ENCODE measurements at regions not wholly inside any gene's neighbourhood (a gene's known extent, or its start where the extent isn't known, plus 50 kb on each side); places are given as distances from the start of the nearest gene placed in this dataset.

GRCh38 chr16:35200662-35201061 lies 1741.2 kb downstream of the TP53TG3F start:
- Mint-ChIP-seq H3K4me3 (ENCODE audit: unreplicated experiment) (no peak overlapping the region), H3K4me1 (ENCODE audit: low read depth) (no peaks in the 10 kb centered on the region), H3K9me3 (ENCODE audit: low read depth) (peaks cover 59% of the 10 kb centered on the region), H3K27ac (ENCODE audit: unreplicated experiment) (no peak overlapping the region), H3K36me3 (ENCODE audit: low read depth) (no peaks in the 10 kb centered on the region), H3K27me3 (ENCODE audit: low read depth) (no peaks in the 10 kb centered on the region)
- no peak for DNase-seq (ENCODE audit: low spot score)
- TF ChIP-seq, protein P1, sequence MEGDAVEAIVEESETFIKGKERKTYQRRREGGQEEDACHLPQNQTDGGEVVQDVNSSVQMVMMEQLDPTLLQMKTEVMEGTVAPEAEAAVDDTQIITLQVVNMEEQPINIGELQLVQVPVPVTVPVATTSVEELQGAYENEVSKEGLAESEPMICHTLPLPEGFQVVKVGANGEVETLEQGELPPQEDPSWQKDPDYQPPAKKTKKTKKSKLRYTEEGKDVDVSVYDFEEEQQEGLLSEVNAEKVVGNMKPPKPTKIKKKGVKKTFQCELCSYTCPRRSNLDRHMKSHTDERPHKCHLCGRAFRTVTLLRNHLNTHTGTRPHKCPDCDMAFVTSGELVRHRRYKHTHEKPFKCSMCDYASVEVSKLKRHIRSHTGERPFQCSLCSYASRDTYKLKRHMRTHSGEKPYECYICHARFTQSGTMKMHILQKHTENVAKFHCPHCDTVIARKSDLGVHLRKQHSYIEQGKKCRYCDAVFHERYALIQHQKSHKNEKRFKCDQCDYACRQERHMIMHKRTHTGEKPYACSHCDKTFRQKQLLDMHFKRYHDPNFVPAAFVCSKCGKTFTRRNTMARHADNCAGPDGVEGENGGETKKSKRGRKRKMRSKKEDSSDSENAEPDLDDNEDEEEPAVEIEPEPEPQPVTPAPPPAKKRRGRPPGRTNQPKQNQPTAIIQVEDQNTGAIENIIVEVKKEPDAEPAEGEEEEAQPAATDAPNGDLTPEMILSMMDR (IDR thresholded peaks at IDR 0.05) = no peak

DNA sequence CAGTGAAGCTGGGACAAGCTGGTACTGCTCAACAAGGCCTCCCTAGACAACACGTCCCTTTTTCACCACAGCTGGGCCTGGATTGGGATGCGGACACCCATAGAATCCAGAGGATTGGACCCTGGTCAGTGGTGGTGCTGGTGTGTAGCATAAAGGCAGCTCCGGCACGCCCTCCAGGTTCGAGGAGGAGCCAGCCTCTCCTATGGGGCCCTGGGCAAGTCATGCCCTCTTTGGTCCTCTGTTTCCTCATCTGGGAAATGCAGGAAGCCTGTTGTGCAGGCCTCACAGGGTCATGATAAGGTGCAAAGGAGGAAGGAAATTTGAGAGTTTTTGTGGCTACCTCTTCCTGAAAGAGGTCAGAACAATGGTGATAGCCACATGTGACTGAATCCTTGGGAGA lies 1741.7 kb downstream of the TP53TG3F start:
- Mint-ChIP-seq H3K4me3 (ENCODE audit: unreplicated experiment) (no peak overlapping the region), H3K4me1 (ENCODE audit: low read depth) (no peaks in the 10 kb centered on the region), H3K27ac (ENCODE audit: unreplicated experiment) (no peak overlapping the region), H3K9me3 (ENCODE audit: low read depth) (peaks cover 60% of the 10 kb centered on the region), H3K36me3 (ENCODE audit: low read depth) (no peaks in the 10 kb centered on the region), H3K27me3 (ENCODE audit: low read depth) (no peaks in the 10 kb centered on the region)
- TF ChIP-seq, protein P1 (IDR thresholded peaks at IDR 0.05) = no peak
- no peak for DNase-seq (ENCODE audit: low spot score)

- Mint-ChIP-seq H3K4me3 (ENCODE audit: unreplicated experiment) (no peak overlapping the region), H3K4me1 (ENCODE audit: low read depth) (no peaks in the 10 kb centered on the region), H3K27me3 (ENCODE audit: low read depth) (no peaks in the 10 kb centered on the region), H3K9me3 (ENCODE audit: low read depth) (peaks cover 45% of the 10 kb centered on the region), H3K36me3 (ENCODE audit: low read depth) (no peaks in the 10 kb centered on the region), H3K27ac (ENCODE audit: unreplicated experiment) (no peak overlapping the region)
- DNase-seq (ENCODE audit: low spot score) = no peak
- TF ChIP-seq, protein P1 (IDR thresholded peaks at IDR 0.05) = no peak
Observed at GRCh38 chr16:35203636-35204035, 1744.2 kb downstream of the TP53TG3F start.

DNA sequence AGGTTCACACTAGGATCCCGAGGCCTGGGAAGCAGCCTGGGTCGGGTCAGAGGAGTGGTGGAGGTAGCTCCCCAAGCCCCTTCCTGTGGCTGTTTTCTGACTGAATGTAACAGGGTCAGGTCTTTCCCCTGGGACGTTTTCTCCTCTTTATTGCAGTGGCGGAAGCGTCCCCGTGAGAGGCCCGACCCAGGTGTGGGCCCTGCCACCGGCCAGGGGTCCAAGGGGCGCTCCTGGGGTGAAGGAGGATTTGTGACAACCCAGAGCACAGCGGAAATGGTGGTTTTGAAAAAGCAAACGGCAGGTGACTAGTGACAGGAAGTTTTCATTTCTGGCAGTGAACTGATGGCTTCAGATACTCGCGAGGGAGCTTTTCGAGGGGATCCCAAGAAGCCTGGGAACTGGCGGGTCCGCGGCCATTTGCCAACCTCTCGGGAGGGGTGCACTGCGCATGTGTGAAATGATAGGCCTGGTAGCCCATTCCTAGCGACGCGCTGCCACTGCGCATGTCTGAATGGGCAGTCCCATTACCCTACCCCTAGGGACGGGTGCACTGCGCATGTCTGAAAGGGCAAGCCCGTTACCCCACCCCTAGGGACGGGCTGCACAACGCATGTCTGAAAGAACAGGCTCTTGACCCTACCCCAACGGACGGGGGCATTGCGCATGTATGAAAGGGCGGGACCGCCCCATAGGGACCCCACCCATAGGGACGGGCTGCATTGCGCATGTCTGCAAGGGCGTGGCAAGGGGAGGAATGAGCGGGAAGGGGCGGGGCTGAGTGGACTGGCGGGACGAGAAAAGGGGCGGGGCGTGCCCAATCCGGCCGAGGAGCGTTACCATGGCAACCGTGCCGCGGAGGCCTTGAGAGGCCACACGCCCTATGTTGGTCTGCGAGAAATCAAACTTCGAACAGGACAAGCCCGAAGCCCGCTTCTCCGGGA lies 1747.9 kb downstream of the TP53TG3F start:
- TF ChIP-seq, protein P1 (IDR thresholded peaks at IDR 0.05) = no peak
- DNase-seq (ENCODE audit: low spot score) = peak; percentile 60
- Mint-ChIP-seq H3K27ac (ENCODE audit: unreplicated experiment) (no peak overlapping the region), H3K9me3 (ENCODE audit: low read depth) (peaks cover 38% of the 10 kb centered on the region), H3K36me3 (ENCODE audit: low read depth) (no peaks in the 10 kb centered on the region), H3K27me3 (ENCODE audit: low read depth) (no peaks in the 10 kb centered on the region), H3K4me3 (ENCODE audit: unreplicated experiment) (no peak overlapping the region), H3K4me1 (ENCODE audit: low read depth) (no peaks in the 10 kb centered on the region)

GRCh38 chr16:35208001-35208935 lies 1748.9 kb downstream of the TP53TG3F start:
- no peak overlapping the region for H3K27ac Mint-ChIP-seq (ENCODE audit: unreplicated experiment)
- H3K4me1 Mint-ChIP-seq (ENCODE audit: low read depth) = no peaks in the 10 kb centered on the region
- H3K4me3 Mint-ChIP-seq (ENCODE audit: unreplicated experiment) = no peak overlapping the region
- TF ChIP-seq, protein P1 (IDR thresholded peaks at IDR 0.05) = no peak
- no peaks in the 10 kb centered on the region for H3K27me3 Mint-ChIP-seq (ENCODE audit: low read depth)
- peaks cover 36% of the 10 kb centered on the region for H3K9me3 Mint-ChIP-seq (ENCODE audit: low read depth)
- DNase-seq (ENCODE audit: low spot score) = peak; percentile 92
- H3K36me3 Mint-ChIP-seq (ENCODE audit: low read depth) = no peaks in the 10 kb centered on the region

Measured in chondrocyte (in vitro differentiated cells).